Endothelial cell of umbilical vein (primary cell): ENCODE measurements at regions not wholly inside any gene's neighbourhood (a gene's known extent, or its start where the extent isn't known, plus 50 kb on each side); places are given as distances from the start of the nearest gene placed in this dataset.

Experiments used
- CTCF ChIP-seq, 2 donors: IDR thresholded peaks; 1 replicate in 1 of 2; 2 replicates in 1 of 2; pipeline ENCODE4 v1.5.1; 2011; ENCODE audit warnings: low read length in 2 of 2, mild to moderate bottlenecking in 2 of 2, moderate library complexity in 2 of 2, control low read depth in 1 of 2, inconsistent platforms in 1 of 2, low read depth in 1 of 2; ENCODE audit not compliant: insufficient read depth in 1 of 2; ENCODE audit errors: extremely low read depth in 1 of 2
- JUN ChIP-seq: IDR thresholded peaks from 2 replicates; pipeline ENCODE4 v1.6.1; 2011; ENCODE audit warnings: borderline replicate concordance, low read depth; ENCODE audit not compliant: insufficient read length, insufficient read depth
- MYC ChIP-seq: IDR thresholded peaks from one replicate; pipeline ENCODE4 v1.6.1; 2011; ENCODE audit warnings: mild to moderate bottlenecking, low read depth, low read length
- POLR2A ChIP-seq: IDR thresholded peaks from 2 replicates; pipeline ENCODE4 v1.6.1; 2012; ENCODE audit warnings: low read depth, mild to moderate bottlenecking, control low read depth, low read length
- POLR2AphosphoS5 ChIP-seq: IDR thresholded peaks from 2 replicates; pipeline ENCODE4 v1.6.1; 2012; ENCODE audit warnings: low read depth, mild to moderate bottlenecking, control low read depth, low read length, moderate library complexity; ENCODE audit not compliant: insufficient read depth

GRCh38 chr22:27110665-27111451 is 453.5 kb downstream of the MIAT start:
- TF ChIP-seq CTCF (IDR thresholded peaks at IDR 0.05; ENCODE audit: extremely low read depth in 1 of 2, insufficient read depth in 1 of 2, low read depth in 1 of 2, low read length in 2 of 2) (peak in 1 of 2 donors; percentile 4), POLR2A (no peak), MYC (no peak), JUN (peak; percentile 37), POLR2AphosphoS5 (no peak)
